Retinal pigment epithelial cell (primary cell): ENCODE measurements at regions not wholly inside any gene's neighbourhood (a gene's known extent, or its start where the extent isn't known, plus 50 kb on each side); places are given as distances from the start of the nearest gene placed in this dataset.

Source experiments
- DNase-seq: peaks from one replicate; pipeline ENCODE4 v3.0.0-alpha.2; 2010; ENCODE audit warnings: low read depth
- H3K4me3 ChIP-seq: 2 replicates; pipeline ENCODE4 v1.5.1; 2011; ENCODE audit warnings: mild to moderate bottlenecking, low read length, control low read depth, moderate library complexity
- CTCF ChIP-seq: conservative IDR thresholded peaks from 2 replicates; pipeline ENCODE4 v1.5.1; 2011; ENCODE audit warnings: low read depth, low read length, control low read depth, inconsistent platforms

GRCh38 chr20:39248171-39248861 lies 286.2 kb downstream of the DHX35 start:
- no peak overlapping the region for H3K4me3 ChIP-seq
- DNase-seq = no peak
- no peak for TF ChIP-seq CTCF

GRCh38 chr20:39246436-39246835 lies 284.3 kb downstream of the DHX35 start:
- TF ChIP-seq CTCF = no peak
- H3K4me3 ChIP-seq = no peak overlapping the region
- no peak for DNase-seq

GRCh38 chr20:39245685-39246311 lies 283.7 kb downstream of the DHX35 start:
- no peak for DNase-seq
- H3K4me3 ChIP-seq = no peak overlapping the region
- TF ChIP-seq CTCF = no peak

- TF ChIP-seq CTCF = no peak
- H3K4me3 ChIP-seq = no peak overlapping the region
- no peak for DNase-seq
These were observed 281.8 kb downstream of the DHX35 start for GRCh38 chr20:39243962-39244361.

GRCh38 chr20:39242614-39243013 lies 280.5 kb downstream of the DHX35 start:
- H3K4me3 ChIP-seq = no peak overlapping the region
- no peak for DNase-seq
- TF ChIP-seq CTCF = no peak

GRCh38 chr20:39234520-39235095 lies 272.5 kb downstream of the DHX35 start:
- no peak for DNase-seq
- H3K4me3 ChIP-seq = no peak overlapping the region
- TF ChIP-seq CTCF = no peak

- TF ChIP-seq CTCF = no peak
- no peak overlapping the region for H3K4me3 ChIP-seq
- no peak for DNase-seq
These were observed 271.6 kb downstream of the DHX35 start for GRCh38 chr20:39233755-39234154.
